22Rv1 (cell line): ENCODE measurements at regions not wholly inside any gene's neighbourhood (a gene's known extent, or its start where the extent isn't known, plus 50 kb on each side); places are given as distances from the start of the nearest gene placed in this dataset.

Source experiments
- CTCF ChIP-seq: fragments of 450-650 bp; IDR thresholded peaks from 2 replicates; pipeline ENCODE4 v1.5.1; 2017; ENCODE audit warnings: mild to moderate bottlenecking
- ZFX ChIP-seq: fragments of 450-650 bp; IDR thresholded peaks from 2 replicates; pipeline ENCODE4 v1.6.1; 2017; ENCODE audit warnings: antibody characterized with exemption, borderline replicate concordance

GRCh38 chr1:83704350-83704749, 294.6 kb downstream of the TTLL7 start:
- TF ChIP-seq CTCF (no peak), ZFX (no peak)
